H9 (cell line): ENCODE measurements at regions not wholly inside any gene's neighbourhood (a gene's known extent, or its start where the extent isn't known, plus 50 kb on each side); places are given as distances from the start of the nearest gene placed in this dataset.

Experiments
- DNase-seq: peaks from one replicate; pipeline ENCODE4 v3.0.0-alpha.2; 2017
- H2AFZ ChIP-seq: one replicate; pipeline ENCODE4 v1.6.1; 2013; ENCODE audit warnings: mild to moderate bottlenecking, low read length, control low read depth, moderate library complexity
- H2AK5ac ChIP-seq: 2 replicates; pipeline ENCODE4 v1.6.1; 2013; ENCODE audit warnings: low read length, control low read depth, mixed read lengths; ENCODE audit not compliant: insufficient read length
- H2BK120ac ChIP-seq: one replicate; pipeline ENCODE4 v1.6.1; 2013; ENCODE audit warnings: low read depth, mild to moderate bottlenecking, low read length, control low read depth, inconsistent platforms; ENCODE audit not compliant: poor library complexity, severe bottlenecking
- H2BK12ac ChIP-seq: 2 replicates; pipeline ENCODE4 v1.6.1; 2013; ENCODE audit warnings: low read length, control low read depth, mixed read lengths, low read depth; ENCODE audit not compliant: insufficient read length
- H2BK15ac ChIP-seq: 2 replicates; pipeline ENCODE4 v1.6.1; 2013; ENCODE audit warnings: low read depth, low read length, control low read depth
- H2BK20ac ChIP-seq: one replicate; pipeline ENCODE4 v1.6.1; 2013; ENCODE audit warnings: low read depth, mild to moderate bottlenecking, low read length, control low read depth, inconsistent platforms; ENCODE audit not compliant: poor library complexity, severe bottlenecking
- H2BK5ac ChIP-seq: 2 replicates; pipeline ENCODE4 v1.6.1; 2013; ENCODE audit warnings: low read length, control low read depth, mixed read lengths; ENCODE audit not compliant: insufficient read length
- H3K14ac ChIP-seq: 2 replicates; pipeline ENCODE4 v1.6.1; 2013; ENCODE audit warnings: low read length, control low read depth; ENCODE audit not compliant: insufficient read depth
- H3K18ac ChIP-seq: 2 replicates; pipeline ENCODE4 v1.6.1; 2013; ENCODE audit warnings: low read depth, mild to moderate bottlenecking, mixed read lengths, low read length, control low read depth; ENCODE audit not compliant: insufficient read length
- H3K23ac ChIP-seq: 2 replicates; pipeline ENCODE4 v1.6.1; 2013; ENCODE audit warnings: low read length, control low read depth, mixed read lengths, low read depth; ENCODE audit not compliant: insufficient read length
- H3K23me2 ChIP-seq: 2 replicates; pipeline ENCODE4 v1.6.1; 2013; ENCODE audit warnings: low read depth, mild to moderate bottlenecking, mixed read lengths, low read length, control low read depth; ENCODE audit not compliant: insufficient read length, poor library complexity, severe bottlenecking
- H3K27ac ChIP-seq: 2 replicates; pipeline ENCODE4 v1.5.1; 2013; ENCODE audit warnings: low read length, control low read depth, mixed read lengths, low read depth; ENCODE audit not compliant: insufficient read length
- H3K27me3 ChIP-seq: 2 replicates; pipeline ENCODE4 v1.6.1; 2013; ENCODE audit warnings: low read length, control low read depth, inconsistent platforms; ENCODE audit not compliant: insufficient read depth
- H3K4ac ChIP-seq: 2 replicates; pipeline ENCODE4 v1.6.1; 2013; ENCODE audit warnings: low read depth, mild to moderate bottlenecking, control low read depth, inconsistent platforms, low read length, moderate library complexity
- H3K4me1 ChIP-seq: 2 replicates; pipeline ENCODE4 v1.6.1; 2013; ENCODE audit warnings: low read length, control low read depth, inconsistent platforms; ENCODE audit not compliant: insufficient read depth
- H3K4me2 ChIP-seq: 2 replicates; pipeline ENCODE4 v1.6.1; 2013; ENCODE audit warnings: low read length, control low read depth, mixed read lengths; ENCODE audit not compliant: insufficient read length, insufficient read depth
- H3K56ac ChIP-seq: 2 replicates; pipeline ENCODE4 v1.6.1; 2013; ENCODE audit warnings: low read depth, mild to moderate bottlenecking, mixed read lengths, low read length, control low read depth; ENCODE audit not compliant: insufficient read length
- H3K79me1 ChIP-seq: 2 replicates; pipeline ENCODE4 v1.6.1; 2013; ENCODE audit warnings: low read depth, mild to moderate bottlenecking, moderate library complexity, low read length, control low read depth, inconsistent platforms; ENCODE audit not compliant: insufficient read depth, poor library complexity, severe bottlenecking
- H3K79me2 ChIP-seq: 2 replicates; pipeline ENCODE4 v1.6.1; 2013; ENCODE audit warnings: low read length, control low read depth, inconsistent platforms; ENCODE audit not compliant: insufficient read depth
- H3K9ac ChIP-seq: 2 replicates; pipeline ENCODE4 v1.6.1; 2013; ENCODE audit warnings: low read length, control low read depth, mixed read lengths; ENCODE audit not compliant: insufficient read length; ENCODE audit errors: extremely low read depth
- H3K9me3 ChIP-seq: one replicate; pipeline ENCODE4 v1.6.1; 2013; ENCODE audit warnings: low read depth, low read length, inconsistent platforms; ENCODE audit not compliant: control insufficient read depth
- H3T11ph ChIP-seq: one replicate; pipeline ENCODE4 v1.6.1; 2013; ENCODE audit warnings: mild to moderate bottlenecking, low read length, control low read depth, inconsistent platforms
- H4K20me1 ChIP-seq: one replicate; pipeline ENCODE4 v1.6.1; 2013; ENCODE audit not compliant: control insufficient read depth, insufficient read length, insufficient read depth
- H4K5ac ChIP-seq: 2 replicates; pipeline ENCODE4 v1.6.1; 2013; ENCODE audit warnings: low read depth, mild to moderate bottlenecking, mixed read lengths, low read length, control low read depth; ENCODE audit not compliant: insufficient read length
- H4K8ac ChIP-seq: replicated peaks from 2 replicates; pipeline ENCODE4 v1.6.1; 2013; ENCODE audit warnings: low read length, control low read depth, mixed read lengths, low read depth; ENCODE audit not compliant: insufficient read length
- H4K91ac ChIP-seq: 2 replicates; pipeline ENCODE4 v1.6.1; 2013; ENCODE audit warnings: low read depth, mild to moderate bottlenecking, moderate library complexity, mixed read lengths, low read length, control low read depth; ENCODE audit not compliant: insufficient read length
- H3K27ac Mint-ChIP-seq, 3 experiments: 2 replicates in 2 of 3; 3 replicates in 1 of 3; pipeline ENCODE4 v1.8.0; 2020 to 2021; ENCODE audit warnings: mixed read lengths in 3 of 3, mild to moderate bottlenecking in 1 of 3, moderate library complexity in 1 of 3
- H3K27me3 Mint-ChIP-seq: 2 replicates; pipeline ENCODE4 v1.8.0; 2021; ENCODE audit warnings: low read depth, mild to moderate bottlenecking, moderate library complexity, mixed read lengths
- H3K36me3 Mint-ChIP-seq, 3 experiments: 2 replicates in 2 of 3; 3 replicates in 1 of 3; pipeline ENCODE4 v1.8.0; 2020 to 2021; ENCODE audit warnings: low read depth in 3 of 3, mixed read lengths in 3 of 3; ENCODE audit not compliant: insufficient read depth in 1 of 3
- H3K4me1 Mint-ChIP-seq, 2 experiments: 2 replicates each; pipeline ENCODE4 v1.8.0; 2020; ENCODE audit warnings: mixed read lengths in 2 of 2
- H3K4me3 Mint-ChIP-seq, 2 experiments: 2 replicates in 1 of 2; 3 replicates in 1 of 2; pipeline ENCODE4 v1.8.0; 2020 to 2021; ENCODE audit warnings: mild to moderate bottlenecking in 2 of 2, mixed read lengths in 2 of 2, moderate library complexity in 1 of 2
- H3K9me3 Mint-ChIP-seq, 2 experiments: 2 replicates in 1 of 2; 3 replicates in 1 of 2; pipeline ENCODE4 v1.8.0; 2020; ENCODE audit warnings: mild to moderate bottlenecking in 2 of 2, mixed read lengths in 2 of 2, moderate library complexity in 1 of 2
- CTCF ChIP-seq: fragments of 200-600 bp; sonication (generic); conservative IDR thresholded peaks from 3 replicates; pipeline ENCODE4 v1.8.0; 2021; ENCODE audit warnings: antibody characterized with exemption, mild to moderate bottlenecking
- WGBS: extraction: QIAGEN DNeasy Blood & Tissue Kit; methylation state at CpG from one replicate; pipeline ENCODE4 v1.1.7; 2013; ENCODE audit warnings: missing lambda C conversion rate, low lambda C conversion rate, mixed read lengths; ENCODE audit not compliant: insufficient read length; ENCODE audit errors: extremely low coverage; 5-methylcytosine and 5-hydroxymethylcytosine counted together

GRCh38 chr7:130901209-130901783, 167.3 kb upstream of the KLF14 start:
- H3K9ac ChIP-seq = no peak overlapping the region
- H2BK15ac ChIP-seq = no peak overlapping the region
- H2BK20ac ChIP-seq = no peak overlapping the region
- no peak overlapping the region for H2BK5ac ChIP-seq
- no peak overlapping the region for H3K18ac ChIP-seq
- no peak overlapping the region for H2BK120ac ChIP-seq
- H4K8ac ChIP-seq = no peak overlapping the region
- no peak overlapping the region for H3K56ac ChIP-seq
- no peak overlapping the region for H3K27ac ChIP-seq
- Mint-ChIP-seq H3K9me3 (peaks cover 0 to 3% of the 10 kb centered on the region in 2 experiments; a peak in 1 of 5 replicates), H3K27me3 (no peaks in the 10 kb centered on the region), H3K36me3 (peaks cover 0 to 2% (median 0%) of the 10 kb centered on the region in 3 experiments; a peak in 2 of 7 replicates), H3K4me3 (no peak overlapping the region), H3K27ac (peak overlapping the region; percentile 10 to 66 (median 46); a peak in 6 of 7 replicates), H3K4me1 (peaks cover 56% of the 10 kb centered on the region in 2 experiments)
- H3K79me1 ChIP-seq = no peaks in the 10 kb centered on the region
- no peak overlapping the region for H3T11ph ChIP-seq
- no CpG with 5 or more reads among the region's 17 CpGs for WGBS
- H3K9me3 ChIP-seq = no peaks in the 10 kb centered on the region
- DNase-seq = no peak
- H3K23me2 ChIP-seq = no peaks in the 10 kb centered on the region
- H3K14ac ChIP-seq = no peak overlapping the region
- H3K4me2 ChIP-seq = no peak overlapping the region
- peaks cover 4% of the 10 kb centered on the region; the same call in 1 of the 2 replicates for H3K4me1 ChIP-seq
- no peak overlapping the region for H3K23ac ChIP-seq
- no peaks in the 10 kb centered on the region for H3K79me2 ChIP-seq
- H4K20me1 ChIP-seq = no peaks in the 10 kb centered on the region
- H2AFZ ChIP-seq = no peak overlapping the region
- H4K5ac ChIP-seq = no peak overlapping the region
- no peak for TF ChIP-seq CTCF
- H2AK5ac ChIP-seq = no peak overlapping the region
- no peak overlapping the region for H4K91ac ChIP-seq
- no peak overlapping the region for H3K4ac ChIP-seq
- no peak overlapping the region for H2BK12ac ChIP-seq
- H3K27me3 ChIP-seq = no peaks in the 10 kb centered on the region
